ENCODE measurements at regions not wholly inside any gene's neighbourhood (a gene's known extent, or its start where the extent isn't known, plus 50 kb on each side); places are given as distances from the start of the nearest gene placed in this dataset.

- TF ChIP-seq ZSCAN18 (CRISPR knock-in tag; IDR thresholded peaks at IDR 0.05) (no peak), ZNF317 (CRISPR knock-in tag; IDR thresholded peaks at IDR 0.05; ENCODE audit: borderline replicate concordance, low read depth) (no peak), ZNF263 (CRISPR knock-in tag; IDR thresholded peaks at IDR 0.05; ENCODE audit: low read depth) (no peak), E2F4 (CRISPR knock-in tag; IDR thresholded peaks at IDR 0.05; ENCODE audit: borderline replicate concordance, low read depth) (no peak), JUN (CRISPR knock-in tag; IDR thresholded peaks at IDR 0.05) (no peak), ZNF425 (CRISPR knock-in tag; conservative IDR thresholded peaks at IDR 0.05) (no peak), ELF4 (CRISPR knock-in tag; IDR thresholded peaks at IDR 0.05; ENCODE audit: low read depth) (no peak), CBFB (CRISPR knock-in tag; IDR thresholded peaks at IDR 0.05; ENCODE audit: low read depth) (no peak), MLX (CRISPR knock-in tag; IDR thresholded peaks at IDR 0.05) (no peak), TEAD4 (CRISPR knock-in tag; IDR thresholded peaks at IDR 0.05) (no peak)
- Mint-ChIP-seq H3K27me3 (ENCODE audit: low read depth) (no peaks in the 10 kb centered on the region), H3K4me3 (no peak overlapping the region), H3K4me1 (peaks cover 10% of the 10 kb centered on the region), H3K27ac (no peak overlapping the region), H3K36me3 (peaks cover 21% of the 10 kb centered on the region), H3K9me3 (peaks cover 28% of the 10 kb centered on the region)
- ATAC-seq (no peak), DNase-seq (ENCODE audit: low spot score) (no peak)
- POLR2A ChIA-PET = no interaction called here
- CTCF ChIA-PET = interaction anchor here (1.3 kb wide), 1 partner anchor 13 kb away, joined by 6 read pairs; no protein-coding TSS in a partner anchor
These were observed 1075.9 kb downstream of the NR2F1-AS1 start for GRCh38 chr5:92505145-92505544.

GRCh38 chr5:92504346-92504745 lies 1076.7 kb downstream of the NR2F1-AS1 start:
- Mint-ChIP-seq H3K27me3 (ENCODE audit: low read depth) (no peaks in the 10 kb centered on the region), H3K4me1 (peaks cover 10% of the 10 kb centered on the region), H3K9me3 (peaks cover 24% of the 10 kb centered on the region), H3K27ac (no peak overlapping the region), H3K4me3 (no peak overlapping the region), H3K36me3 (peaks cover 17% of the 10 kb centered on the region)
- ATAC-seq (peak; percentile 76), DNase-seq (ENCODE audit: low spot score) (no peak)
- POLR2A ChIA-PET = no interaction called here
- TF ChIP-seq CREM (CRISPR knock-in tag; IDR thresholded peaks at IDR 0.05) (no peak), FOXP4 (CRISPR knock-in tag; IDR thresholded peaks at IDR 0.05) (no peak), PRRX2 (CRISPR knock-in tag; IDR thresholded peaks at IDR 0.05) (no peak), ESRRA (CRISPR knock-in tag; IDR thresholded peaks at IDR 0.05; ENCODE audit: borderline replicate concordance) (no peak), ZNF416 (CRISPR knock-in tag; IDR thresholded peaks at IDR 0.05) (no peak), KAT7 (CRISPR knock-in tag; IDR thresholded peaks at IDR 0.05; ENCODE audit: borderline replicate concordance) (no peak), IRF1 (CRISPR knock-in tag; IDR thresholded peaks at IDR 0.05) (no peak), ZNF671 (CRISPR knock-in tag; IDR thresholded peaks at IDR 0.05) (no peak), NFYB (CRISPR knock-in tag; conservative IDR thresholded peaks at IDR 0.05; ENCODE audit: low read depth) (no peak), NFE2L1 (CRISPR knock-in tag; IDR thresholded peaks at IDR 0.05) (no peak)
- CTCF ChIA-PET = interaction anchor here (1.3 kb wide), 1 partner anchor 14 kb away, joined by 6 read pairs; no protein-coding TSS in a partner anchor
